Gastrocnemius medialis (tissue), 4 donors: ENCODE measurements at regions not wholly inside any gene's neighbourhood (a gene's known extent, or its start where the extent isn't known, plus 50 kb on each side); places are given as distances from the start of the nearest gene placed in this dataset.

Experiments used
- ATAC-seq, 2 donors: fragments of 150-250 bp; one replicate each; pipeline ENCODE4 v1.9.1; 2016
- DNase-seq, 2 donors: peaks; one replicate each; pipeline ENCODE4 v3.0.0-alpha.2; 2019
- H3K27ac ChIP-seq, 4 donors: fragments of 200-600 bp; sonication (generic); 1 replicate in 1 of 4; 2 replicates in 3 of 4; pipeline ENCODE4 v1.5.1; 2016 to 2018; ENCODE audit warnings: mild to moderate bottlenecking in 2 of 4, moderate library complexity in 1 of 4
- H3K27me3 ChIP-seq, 3 donors: fragments of 200-600 bp; sonication (generic) in 2 of 3; 1 replicate in 1 of 3; 2 replicates in 2 of 3; pipeline versions ENCODE4 v1.5.1 to v1.6.0; 2016 to 2019; ENCODE audit warnings: mild to moderate bottlenecking in 1 of 3, moderate library complexity in 1 of 3
- H3K36me3 ChIP-seq, 2 donors: fragments of 200-600 bp; sonication (generic) in 1 of 2; one replicate each; pipeline ENCODE4 v1.5.1; 2017 to 2018
- H3K4me1 ChIP-seq, 2 donors: fragments of 200-600 bp; sonication (generic) in 1 of 2; one replicate each; pipeline ENCODE4 v1.5.1; 2016 to 2017; ENCODE audit warnings: mild to moderate bottlenecking in 2 of 2
- H3K4me3 ChIP-seq, 4 donors: fragments of 200-600 bp; sonication (generic) in 3 of 4; 1 replicate in 1 of 4; 2 replicates in 3 of 4; pipeline ENCODE4 v1.5.1; 2016 to 2019; ENCODE audit warnings: mild to moderate bottlenecking in 2 of 4
- H3K9me3 ChIP-seq, 3 donors: fragments of 200-600 bp; sonication (generic) in 2 of 3; 1 replicate in 1 of 3; 2 replicates in 2 of 3; pipeline ENCODE4 v1.5.1; 2016 to 2019
- CTCF ChIP-seq, 5 experiments: fragments of 450-650 bp in 3 of 5; fragments of 200-600 bp in 2 of 5; sonication (generic) in 2 of 5; IDR thresholded peaks in 4 of 5; conservative IDR thresholded peaks in 1 of 5; 1 replicate in 4 of 5; 2 replicates in 1 of 5; pipeline ENCODE4 v1.5.1; 2016 to 2019; ENCODE audit warnings: antibody characterized with exemption in 5 of 5, mild to moderate bottlenecking in 3 of 5, moderate library complexity in 3 of 5
- POLR2A ChIP-seq, 2 donors: fragments of 450-650 bp; IDR thresholded peaks; one replicate each; pipeline ENCODE4 v1.6.1; 2017; ENCODE audit warnings: antibody characterized with exemption in 2 of 2, mild to moderate bottlenecking in 2 of 2, moderate library complexity in 2 of 2
- in situ Hi-C, 4 donors: fragments of 200-750 bp; cut with MboI; loops; one replicate each; pipeline versions ENCODE4 v1.15.0 to v1.8.0; 2017; ENCODE audit warnings: low sequenced_read_pairs in 4 of 4
- intact Hi-C: fragments of 100-400 bp; cut with DNase I; formaldehyde crosslinking; loops from one replicate; pipeline ENCODE4 v1.15.1; 2023; ENCODE audit warnings: low total_unique reads

GRCh38 chr3:55352668-55353067, 134.4 kb downstream of the WNT5A start:
- intact Hi-C loops (no loop called here), in situ Hi-C loops (no loop called here)
- no peaks in the 10 kb centered on the region for H3K9me3 ChIP-seq
- DNase-seq (no peak), ATAC-seq (no peak)
- H3K27ac ChIP-seq = no peak overlapping the region
- TF ChIP-seq POLR2A (IDR thresholded peaks at IDR 0.05) (no peak), CTCF (IDR thresholded peaks at IDR 0.05 in 4 of 5, conservative IDR thresholded peaks at IDR 0.05 in 1 of 5) (no peak)
- H3K4me3 ChIP-seq = no peak overlapping the region
- H3K27me3 ChIP-seq = no peaks in the 10 kb centered on the region
- no peaks in the 10 kb centered on the region for H3K36me3 ChIP-seq
- H3K4me1 ChIP-seq = no peaks in the 10 kb centered on the region

GRCh38 chr3:55349851-55350250, 137.3 kb downstream of the WNT5A start:
- no peak for ATAC-seq

GRCh38 chr3:55343486-55344357, 143.4 kb downstream of the WNT5A start:
- Histone ChIP-seq H3K4me1 (no peaks in the 10 kb centered on the region), H3K4me3 (no peak overlapping the region), H3K9me3 (no peaks in the 10 kb centered on the region), H3K27ac (no peak overlapping the region), H3K27me3 (no peaks in the 10 kb centered on the region), H3K36me3 (no peaks in the 10 kb centered on the region)
- no peak for TF ChIP-seq POLR2A (IDR thresholded peaks at IDR 0.05)
- no peak for TF ChIP-seq CTCF (IDR thresholded peaks at IDR 0.05 in 4 of 5, conservative IDR thresholded peaks at IDR 0.05 in 1 of 5)
- in situ Hi-C loops (no loop called here), intact Hi-C loops (no loop called here)
- no peak for DNase-seq
- no peak for ATAC-seq

More at GRCh38 chr3:55349851-55350250, 137.3 kb downstream of the WNT5A start:
- no peaks in the 10 kb centered on the region for H3K9me3 ChIP-seq
- H3K4me3 ChIP-seq = no peak overlapping the region
- TF ChIP-seq POLR2A (IDR thresholded peaks at IDR 0.05) = no peak
- TF ChIP-seq CTCF (IDR thresholded peaks at IDR 0.05 in 4 of 5, conservative IDR thresholded peaks at IDR 0.05 in 1 of 5) = no peak
- no peaks in the 10 kb centered on the region for H3K27me3 ChIP-seq
- no peaks in the 10 kb centered on the region for H3K4me1 ChIP-seq
- DNase-seq = no peak
- H3K27ac ChIP-seq = no peak overlapping the region
- intact Hi-C loops = no loop called here
- in situ Hi-C loops = no loop called here
- H3K36me3 ChIP-seq = no peaks in the 10 kb centered on the region

GRCh38 chr3:55341502-55342031, 145.5 kb downstream of the WNT5A start:
- in situ Hi-C loops (no loop called here), intact Hi-C loops (no loop called here)
- H3K9me3 ChIP-seq = no peaks in the 10 kb centered on the region
- ATAC-seq = no peak
- no peak for DNase-seq
- no peaks in the 10 kb centered on the region for H3K27me3 ChIP-seq
- H3K36me3 ChIP-seq = no peaks in the 10 kb centered on the region
- no peak overlapping the region for H3K27ac ChIP-seq
- H3K4me1 ChIP-seq = no peaks in the 10 kb centered on the region
- no peak overlapping the region for H3K4me3 ChIP-seq
- TF ChIP-seq CTCF (IDR thresholded peaks at IDR 0.05 in 4 of 5, conservative IDR thresholded peaks at IDR 0.05 in 1 of 5) (no peak), POLR2A (IDR thresholded peaks at IDR 0.05) (no peak)
